ENCODE measurements at regions not wholly inside any gene's neighbourhood (a gene's known extent, or its start where the extent isn't known, plus 50 kb on each side); places are given as distances from the start of the nearest gene placed in this dataset.

- TF ChIP-seq POLR2A (IDR thresholded peaks at IDR 0.05) (no peak), CTCF (IDR thresholded peaks at IDR 0.05) (no peak)
These were observed 251.4 kb upstream of the MSX2 start for GRCh38 chr5:174472956-174473355.
